ENCODE measurements at regions not wholly inside any gene's neighbourhood (a gene's known extent, or its start where the extent isn't known, plus 50 kb on each side); places are given as distances from the start of the nearest gene placed in this dataset.
"Not testable (repeated sequence)": the region's sequence is repeated elsewhere in the genome, so short reads cannot be mapped to it uniquely, and the experiment has no call there.

- not testable (repeated sequence) for DNase-seq (ENCODE audit: low read depth)
Measured at GRCh38 chr17:445839-446238, 93.2 kb upstream of the RPH3AL start, which contains the start of gene RFLNB. RFLNB (minus strand) TSS chr17:445939.

GRCh38 chr17:444879-445454 is 92.4 kb upstream of the RPH3AL start:
- no peak for DNase-seq (ENCODE audit: low read depth)

- DNase-seq (ENCODE audit: low read depth) = no peak
Measured at GRCh38 chr17:443109-443508, 90.5 kb upstream of the RPH3AL start.

- no peak for DNase-seq (ENCODE audit: low read depth)
Measured at GRCh38 chr17:441155-441950, 88.7 kb upstream of the RPH3AL start.

GRCh38 chr17:438191-438590 is 85.6 kb upstream of the RPH3AL start:
- DNase-seq (ENCODE audit: low read depth) = no peak

- DNase-seq (ENCODE audit: low read depth) = no peak
Measured at GRCh38 chr17:437545-437944, 84.9 kb upstream of the RPH3AL start.

GRCh38 chr17:436571-436970 is 84.0 kb upstream of the RPH3AL start:
- no peak for DNase-seq (ENCODE audit: low read depth)

GRCh38 chr17:432471-432870 is 79.9 kb upstream of the RPH3AL start:
- not testable (repeated sequence) for DNase-seq (ENCODE audit: low read depth)

GRCh38 chr17:431494-431893 is 78.9 kb upstream of the RPH3AL start:
- no peak for DNase-seq (ENCODE audit: low read depth)

- DNase-seq (ENCODE audit: low read depth) = no peak
Measured at GRCh38 chr17:429589-429988, 77.0 kb upstream of the RPH3AL start.

- DNase-seq (ENCODE audit: low read depth) = no peak
Measured at GRCh38 chr17:428414-428813, 75.8 kb upstream of the RPH3AL start.

GRCh38 chr17:427891-428290 is 75.3 kb upstream of the RPH3AL start:
- no peak for DNase-seq (ENCODE audit: low read depth)

GRCh38 chr17:427327-427726 is 74.7 kb upstream of the RPH3AL start:
- DNase-seq (ENCODE audit: low read depth) = no peak

GRCh38 chr17:422196-422930 is 69.8 kb upstream of the RPH3AL start:
- no peak for DNase-seq (ENCODE audit: low read depth)

GRCh38 chr17:420479-421175 is 68.0 kb upstream of the RPH3AL start:
- DNase-seq (ENCODE audit: low read depth) = no peak

- no peak for DNase-seq (ENCODE audit: low read depth)
Measured at GRCh38 chr17:419073-419735, 66.6 kb upstream of the RPH3AL start.

GRCh38 chr17:418421-418751 is 65.8 kb upstream of the RPH3AL start:
- no peak for DNase-seq (ENCODE audit: low read depth)

GRCh38 chr17:417691-418420 is 65.2 kb upstream of the RPH3AL start:
- DNase-seq (ENCODE audit: low read depth) = no peak

- no peak for DNase-seq (ENCODE audit: low read depth)
Measured at GRCh38 chr17:416293-417206, 63.9 kb upstream of the RPH3AL start.

Data from M059J (cell line).